Fibroblast of skin of back (primary cell): ENCODE measurements at regions not wholly inside any gene's neighbourhood (a gene's known extent, or its start where the extent isn't known, plus 50 kb on each side); places are given as distances from the start of the nearest gene placed in this dataset.
"Not testable (repeated sequence)": the region's sequence is repeated elsewhere in the genome, so short reads cannot be mapped to it uniquely, and the experiment has no call there.

ENCODE experiments used
- DNase-seq: peaks from one replicate; pipeline ENCODE4 v3.0.0-alpha.2; 2013

GRCh38 chr7:150047329-150047728 is 173.6 kb downstream of the ATP6V0E2 start:
- not testable (repeated sequence) for DNase-seq

DNA sequence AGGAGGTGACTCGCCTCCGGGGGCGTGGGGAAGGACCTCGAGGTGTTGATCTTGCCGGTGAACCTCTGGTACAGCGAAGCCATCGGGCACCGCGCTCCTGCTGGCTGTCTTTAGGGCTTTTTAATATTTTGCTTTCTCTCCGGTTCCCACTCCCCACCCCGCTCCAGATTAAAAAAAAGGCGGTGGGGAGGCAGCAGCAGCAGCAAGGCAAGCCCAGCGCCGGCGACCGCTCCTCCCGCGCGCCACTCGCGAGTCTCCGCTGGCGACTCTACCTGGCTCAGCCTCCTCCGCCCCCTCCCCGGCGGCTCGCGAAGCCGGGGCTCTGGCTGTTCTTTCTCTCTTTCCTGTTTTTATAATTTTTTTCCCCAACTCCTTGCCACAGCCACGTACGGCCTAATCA is 174.0 kb downstream of the ATP6V0E2 start:
- DNase-seq: not testable (repeated sequence)

GRCh38 chr7:150048244-150049011 is 174.7 kb downstream of the ATP6V0E2 start:
- not testable (repeated sequence) for DNase-seq

DNA sequence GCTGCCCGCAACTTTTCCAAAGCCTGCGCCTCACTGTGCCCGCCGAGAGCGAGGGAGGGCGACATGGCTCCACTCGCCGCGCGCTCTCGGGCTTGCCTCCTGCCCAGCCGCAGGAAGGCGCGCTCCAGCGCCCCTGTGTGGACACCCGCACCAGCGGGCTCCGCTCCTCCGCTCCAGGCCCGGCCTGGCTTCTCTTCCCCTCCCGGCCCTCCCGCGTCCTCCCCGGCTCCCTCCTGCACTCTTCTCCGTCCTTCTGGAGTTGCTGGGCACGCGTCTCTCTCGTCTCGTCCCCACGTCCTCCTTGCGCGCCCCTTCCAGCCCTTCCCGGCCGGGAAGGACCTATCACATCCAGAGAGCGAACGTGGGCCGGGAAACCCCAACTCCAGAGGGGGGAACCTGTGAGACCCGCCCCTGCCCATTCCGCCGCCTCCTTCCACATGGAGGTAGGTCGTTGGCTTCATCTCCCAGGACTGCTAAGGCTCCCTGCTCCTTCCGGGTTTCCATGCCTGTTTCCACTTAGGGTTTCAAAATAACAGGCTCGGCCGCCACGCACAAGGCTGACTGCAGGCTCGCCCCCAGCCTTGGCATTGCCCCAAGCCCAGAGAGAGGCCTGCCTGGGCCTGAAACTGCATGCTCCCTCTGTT is 175.4 kb downstream of the ATP6V0E2 start:
- not testable (repeated sequence) for DNase-seq

- not testable (repeated sequence) for DNase-seq
Measured at GRCh38 chr7:150053396-150053795, 179.6 kb downstream of the ATP6V0E2 start.

GRCh38 chr7:150054242-150054641 is 180.5 kb downstream of the ATP6V0E2 start:
- not testable (repeated sequence) for DNase-seq

DNA sequence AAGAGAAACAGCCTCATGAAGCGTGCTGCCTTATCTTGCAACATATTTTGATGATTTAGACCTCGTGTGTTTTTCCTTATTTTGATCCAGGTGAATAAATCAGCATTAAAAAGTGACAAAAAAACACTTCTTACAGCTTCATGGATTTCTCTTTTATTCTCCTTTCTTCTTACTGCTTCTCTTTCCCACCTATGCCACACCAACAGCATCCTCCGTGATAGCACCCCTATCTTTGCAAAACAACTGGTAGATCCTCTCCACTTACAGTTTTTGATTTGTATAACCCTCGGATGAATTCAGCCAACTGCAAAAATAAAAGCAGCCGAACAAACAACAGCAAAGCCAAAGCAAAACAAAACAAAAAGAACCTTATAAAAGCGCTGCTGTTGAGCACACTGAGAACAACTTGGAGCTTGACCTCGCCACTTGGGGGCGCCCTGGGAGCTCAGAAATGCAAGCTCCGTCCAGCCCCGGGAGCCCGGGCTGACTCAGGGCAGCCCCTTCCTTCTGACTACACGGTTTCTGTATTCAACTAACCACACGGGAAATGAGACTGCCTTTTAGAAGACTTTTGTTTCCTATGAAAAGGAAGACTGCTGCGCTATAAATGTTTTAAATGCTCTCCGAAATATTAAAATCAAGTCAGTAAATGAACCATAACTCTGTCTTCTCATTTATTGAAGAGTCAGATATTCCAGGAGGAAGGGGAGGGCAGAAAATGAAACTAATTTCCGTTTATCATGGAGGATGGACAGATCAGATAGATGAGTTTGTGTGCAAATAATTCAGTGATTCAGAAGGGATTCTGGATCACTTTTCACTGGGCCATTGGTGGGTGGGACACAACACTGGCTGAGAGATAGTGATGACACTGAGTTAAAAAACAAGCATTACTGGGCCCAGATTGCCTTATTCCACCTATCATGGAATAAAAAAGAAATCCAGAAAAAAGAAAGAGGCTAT is 186.8 kb downstream of the ATP6V0E2 start:
- not testable (repeated sequence) for DNase-seq

- not testable (repeated sequence) for DNase-seq
Measured at GRCh38 chr7:150063195-150063594, 189.4 kb downstream of the ATP6V0E2 start.

GRCh38 chr7:150069555-150070313 is 196.0 kb downstream of the ATP6V0E2 start:
- not testable (repeated sequence) for DNase-seq

GRCh38 chr7:150077543-150077942 is 203.8 kb downstream of the ATP6V0E2 start:
- DNase-seq: not testable (repeated sequence)

GRCh38 chr7:150081865-150082264 is 208.1 kb downstream of the ATP6V0E2 start:
- not testable (repeated sequence) for DNase-seq

GRCh38 chr7:150084724-150085123 is 211.0 kb downstream of the ATP6V0E2 start:
- DNase-seq: not testable (repeated sequence)

DNA sequence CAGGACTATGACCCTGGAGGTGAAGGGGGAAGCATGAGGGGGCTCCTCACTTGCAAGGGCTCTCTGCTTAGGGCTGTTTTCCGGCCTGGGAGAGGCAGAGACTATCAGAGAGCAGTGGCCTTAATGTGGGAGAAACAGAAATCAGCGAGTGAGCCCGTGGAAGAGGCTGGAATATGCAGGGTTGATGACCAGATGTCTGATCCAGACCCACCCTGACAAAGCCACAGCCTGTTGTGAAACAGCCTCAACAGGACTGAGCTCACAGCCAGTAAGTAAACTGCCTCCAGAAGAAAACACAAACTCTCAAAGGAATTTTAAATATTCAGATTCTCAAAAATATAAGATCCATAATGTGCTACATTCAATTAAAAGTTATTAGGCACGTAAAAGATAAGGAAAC is 213.7 kb downstream of the ATP6V0E2 start:
- not testable (repeated sequence) for DNase-seq

- DNase-seq: not testable (repeated sequence)
Measured at GRCh38 chr7:150089139-150089538, 215.4 kb downstream of the ATP6V0E2 start.

DNA sequence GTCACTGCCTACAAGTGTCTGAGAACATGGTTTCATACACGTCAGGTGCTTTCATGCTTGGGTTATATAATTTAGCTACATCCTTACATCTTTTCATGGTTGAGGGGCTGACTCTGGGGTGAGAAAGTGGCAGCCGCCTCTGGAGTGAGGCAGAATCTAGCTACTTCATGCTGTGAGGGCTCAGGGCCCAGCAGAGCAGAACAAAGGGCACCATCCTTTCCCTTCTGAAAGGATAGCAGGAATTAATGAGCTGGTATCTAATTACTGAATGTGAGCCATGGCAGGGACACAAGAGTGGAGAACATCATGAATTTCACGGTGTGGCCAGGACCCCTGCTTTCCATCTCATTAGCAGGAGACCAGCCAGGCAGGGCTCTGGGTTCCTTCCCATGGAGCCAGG is 217.0 kb downstream of the ATP6V0E2 start:
- DNase-seq: not testable (repeated sequence)

DNA sequence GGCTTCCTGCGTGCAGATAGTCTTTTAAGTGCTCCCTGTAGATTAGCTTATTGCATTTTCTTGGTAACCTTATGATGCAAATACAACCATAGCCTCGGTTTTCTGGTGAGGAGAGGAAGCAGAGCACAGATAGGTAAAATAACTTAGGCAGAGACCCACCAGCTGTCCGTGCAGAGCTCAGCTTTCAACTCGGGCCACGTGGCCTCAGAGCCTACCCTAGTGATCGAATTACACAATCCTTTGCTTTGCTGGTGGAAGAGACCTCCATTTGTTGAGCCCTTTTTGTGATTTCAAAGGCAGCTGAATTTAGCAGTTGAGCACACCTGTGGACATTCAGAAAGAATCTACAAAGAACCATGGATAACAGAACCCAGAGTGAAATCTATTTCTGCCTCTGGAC is 220.1 kb downstream of the ATP6V0E2 start:
- DNase-seq: not testable (repeated sequence)

- DNase-seq: not testable (repeated sequence)
Measured at GRCh38 chr7:150096213-150096994, 222.6 kb downstream of the ATP6V0E2 start.

GRCh38 chr7:150098592-150098991 is 224.6 kb upstream of the LRRC61 start:
- not testable (repeated sequence) for DNase-seq

DNA sequence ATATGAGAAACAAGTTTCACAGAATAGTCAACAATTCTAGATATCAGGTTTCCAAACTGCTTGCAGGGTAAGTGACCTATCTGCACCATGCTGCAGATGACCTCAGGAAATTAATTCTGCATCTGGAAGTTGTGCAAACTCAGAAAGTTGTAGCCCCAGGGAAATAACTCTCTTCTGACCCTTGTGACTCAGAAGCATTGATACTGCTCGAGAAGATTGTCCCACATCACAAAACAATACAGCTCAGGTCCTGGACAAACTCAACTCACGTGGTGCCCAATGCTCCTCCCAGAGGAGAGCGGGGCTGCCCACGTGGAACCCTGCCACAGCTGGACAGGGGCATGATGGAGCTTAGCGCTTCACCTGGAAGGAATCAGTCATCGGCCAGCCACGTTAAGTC is 221.9 kb upstream of the LRRC61 start:
- DNase-seq: not testable (repeated sequence)

DNA sequence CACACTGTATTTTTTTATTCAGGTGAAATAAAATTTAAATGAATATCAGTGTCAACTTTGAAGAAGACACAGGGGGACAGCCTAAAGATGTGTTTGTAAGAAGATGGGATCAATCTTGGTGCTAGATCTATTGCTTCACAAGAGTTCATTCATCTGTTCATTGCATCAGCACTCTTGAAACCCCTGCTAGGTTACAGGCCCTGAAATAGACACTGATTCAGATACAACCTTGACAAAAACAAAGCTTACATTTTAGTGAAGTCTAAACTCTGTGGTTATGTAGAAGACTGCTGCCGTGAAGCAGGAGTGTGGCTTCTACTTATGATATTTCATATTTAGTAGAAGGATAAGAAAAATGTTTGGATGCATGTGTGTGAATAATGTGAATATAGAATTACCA is 215.9 kb upstream of the LRRC61 start:
- not testable (repeated sequence) for DNase-seq

DNA sequence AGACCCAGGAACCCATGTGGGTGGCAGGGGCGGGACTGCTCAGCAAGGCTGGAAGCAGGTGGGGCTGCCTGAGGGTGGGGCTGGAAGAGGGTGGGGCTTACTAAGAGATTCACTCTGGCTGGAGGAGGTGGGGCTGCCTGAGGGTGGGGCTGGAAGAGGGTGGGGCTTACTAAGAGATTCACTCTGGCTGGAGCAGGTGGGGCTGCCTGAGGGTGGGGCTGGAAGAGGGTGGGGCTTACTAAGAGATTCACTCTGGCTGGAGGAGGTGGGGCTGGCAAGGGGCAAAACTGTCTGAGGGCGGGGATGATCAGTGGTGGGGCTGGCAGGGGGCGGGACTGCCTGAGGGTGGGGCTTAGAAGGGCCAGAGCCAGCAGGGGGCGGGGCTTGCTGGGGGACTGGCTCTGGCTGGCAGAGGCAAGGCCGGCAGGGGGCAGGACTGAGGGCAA is 212.8 kb upstream of the LRRC61 start:
- not testable (repeated sequence) for DNase-seq
